Right ventricle myocardium inferior (tissue), 1 donor: ENCODE measurements at regions not wholly inside any gene's neighbourhood (a gene's known extent, or its start where the extent isn't known, plus 50 kb on each side); places are given as distances from the start of the nearest gene placed in this dataset.
"Not testable (repeated sequence)": the region's sequence is repeated elsewhere in the genome, so short reads cannot be mapped to it uniquely, and the experiment has no call there.

Experiments
- ATAC-seq: fragments of 200-7000 bp; cut with Tn5 transposase; one replicate; pipeline ENCODE4 v1.9.1; 2020; ENCODE audit warnings: mild to moderate bottlenecking, moderate library complexity
- DNase-seq: peaks from one replicate; pipeline ENCODE4 v3.0.0; 2021; ENCODE audit errors: missing footprints
- intact Hi-C: fragments of 100-400 bp; cut with DNase I; formaldehyde crosslinking; loops from one replicate; pipeline ENCODE4 v1.11.0; 2022
- donor health status: DM: no; HTN: yes; CAD: no; lungs with severe emphysema.

- ATAC-seq (no peak), DNase-seq (no peak)
- intact Hi-C loops: no loop called here
Observed at GRCh38 chr5:109550077-109550476, 139.7 kb upstream of the MAN2A1 start.

DNA sequence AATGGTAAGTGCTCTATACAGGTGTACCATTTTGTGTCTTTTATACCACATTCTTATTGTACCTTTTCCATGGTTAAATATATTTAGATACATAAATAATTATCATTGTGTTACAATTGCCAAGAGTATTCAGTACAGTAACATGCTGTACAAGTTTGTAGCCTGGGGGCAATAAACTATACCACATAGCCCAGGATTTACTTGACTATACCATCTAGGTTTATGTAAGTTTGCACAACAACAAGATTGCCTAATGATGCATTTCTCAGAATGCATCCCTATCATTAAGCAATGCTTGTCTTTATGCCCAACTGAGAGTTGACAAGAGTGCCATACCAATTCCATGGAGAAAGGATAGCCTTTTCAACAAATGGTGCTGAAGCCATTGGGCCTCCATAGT, 136.7 kb upstream of the PJA2 start:
- intact Hi-C loops: no loop called here
- ATAC-seq: no peak

DNA sequence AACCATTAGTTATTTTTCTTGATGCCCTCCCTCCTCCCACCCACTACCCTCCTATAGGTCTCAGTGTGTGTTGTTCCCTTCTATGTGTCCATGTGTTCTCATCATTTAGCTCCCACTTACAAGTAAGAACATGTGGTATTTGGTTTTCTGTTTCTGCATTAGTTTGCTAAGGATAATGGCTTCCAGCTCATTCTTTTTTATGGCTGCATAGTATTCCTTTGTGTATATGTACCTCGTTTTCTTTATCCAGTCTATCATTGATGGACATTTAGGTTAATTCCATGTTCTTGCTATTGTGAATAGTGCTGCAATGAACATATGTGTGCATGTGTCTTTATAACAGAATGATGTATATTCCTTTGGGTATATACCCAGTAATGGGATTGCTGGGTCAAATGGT, 135.1 kb upstream of the PJA2 start:
- intact Hi-C loops, DNase-seq, ATAC-seq: not testable (repeated sequence)

More for the DNA sequence above, 136.7 kb upstream of the PJA2 start:
- no peak for DNase-seq

GRCh38 chr5:109538692-109539091, 128.9 kb upstream of the PJA2 start:
- DNase-seq, intact Hi-C loops, ATAC-seq: not testable (repeated sequence)

DNA sequence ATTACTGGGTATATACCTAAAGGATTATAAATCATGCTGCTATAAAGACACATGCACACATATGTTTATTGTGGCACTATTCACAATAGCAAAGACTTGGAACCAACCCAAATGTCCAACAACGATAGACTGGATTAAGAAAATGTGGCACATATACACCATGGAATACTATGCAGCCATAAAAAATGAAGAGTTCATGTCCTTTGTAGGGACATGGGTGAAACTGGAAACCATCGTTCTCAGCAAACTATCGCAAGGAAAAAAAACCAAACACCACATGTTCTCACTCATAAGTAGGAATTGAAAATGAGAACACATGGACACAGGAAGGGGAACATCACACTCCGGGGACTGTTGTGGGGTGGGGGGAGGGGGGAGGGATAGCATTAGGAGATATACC, 125.3 kb upstream of the PJA2 start:
- ATAC-seq, DNase-seq, intact Hi-C loops: not testable (repeated sequence)

- ATAC-seq: no peak
- intact Hi-C loops: no loop called here
- DNase-seq: no peak
Observed at GRCh38 chr5:109533751-109534272, 124.0 kb upstream of the PJA2 start.

DNA sequence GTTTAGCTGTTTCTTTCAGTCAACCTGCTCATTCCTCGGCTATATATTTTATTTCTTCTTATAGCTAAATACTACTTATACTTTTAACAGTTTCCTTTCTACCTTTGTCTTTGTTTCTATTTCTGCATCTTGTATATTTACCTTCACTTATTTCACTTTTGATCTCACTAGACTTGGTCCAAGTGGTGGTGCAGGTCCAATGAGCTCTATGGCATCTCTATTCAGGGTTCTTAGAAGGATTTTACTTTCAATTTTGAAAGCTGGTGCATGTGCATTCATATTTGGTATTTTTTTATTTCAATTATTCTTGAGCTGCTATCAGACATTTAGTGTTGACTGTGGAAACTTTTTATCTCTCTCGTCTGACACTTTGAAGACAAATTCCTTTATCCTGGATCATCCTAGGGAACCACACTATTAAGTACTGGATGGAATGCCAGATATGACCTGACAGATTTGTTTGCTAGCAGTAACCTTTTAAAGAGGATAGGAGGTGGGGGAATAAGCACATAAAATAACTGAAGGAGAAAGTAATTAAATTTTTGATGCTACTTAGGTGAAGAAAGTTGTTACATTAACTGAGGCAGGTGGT, 123.1 kb upstream of the PJA2 start:
- intact Hi-C loops: no loop called here
- no peak for DNase-seq
- ATAC-seq: no peak

DNA sequence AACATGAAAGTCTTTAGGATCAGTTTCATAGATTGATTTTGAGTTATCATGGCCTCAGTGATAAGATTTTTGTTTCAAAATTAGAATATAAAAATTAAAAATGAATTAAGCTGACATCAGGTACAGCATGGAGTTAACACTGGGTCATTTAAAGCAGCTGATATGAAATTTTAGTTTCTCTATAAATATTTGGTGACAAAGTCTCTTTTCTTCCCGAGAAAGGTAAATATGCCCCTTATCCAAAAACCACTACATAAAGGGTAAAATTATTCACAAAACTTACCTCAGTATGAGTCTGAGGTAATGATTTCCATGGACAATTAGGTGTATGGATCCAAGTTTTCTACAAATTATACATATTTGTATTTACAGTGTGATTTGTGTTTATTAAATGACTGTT, 121.5 kb upstream of the PJA2 start:
- no peak for DNase-seq
- intact Hi-C loops: no loop called here
- ATAC-seq: no peak

DNA sequence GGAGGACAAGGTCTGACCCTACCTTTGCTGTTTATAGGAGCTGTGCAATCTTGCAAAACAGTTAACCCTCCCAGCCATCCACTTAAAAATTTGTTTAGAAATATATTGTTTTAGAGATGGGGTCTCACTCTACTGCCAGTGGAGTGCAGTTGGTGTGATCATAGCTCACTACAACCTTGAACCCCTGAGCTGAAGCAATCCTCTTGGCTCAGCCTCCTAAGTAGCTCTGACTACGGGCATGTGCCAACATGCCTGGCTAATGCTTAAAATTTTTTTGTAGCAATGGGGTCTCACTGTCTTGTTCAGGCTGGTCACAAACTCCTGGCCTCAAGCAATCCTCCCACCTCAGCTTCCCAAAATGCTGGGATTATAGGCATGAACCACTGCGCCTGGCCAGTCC, 120.2 kb upstream of the PJA2 start:
- intact Hi-C loops: no loop called here
- DNase-seq (no peak), ATAC-seq (no peak)

GRCh38 chr5:109529520-109529919, 119.7 kb upstream of the PJA2 start:
- peak; percentile 69 for ATAC-seq
- intact Hi-C loops: no loop called here
- DNase-seq: peak; percentile 70

DNA sequence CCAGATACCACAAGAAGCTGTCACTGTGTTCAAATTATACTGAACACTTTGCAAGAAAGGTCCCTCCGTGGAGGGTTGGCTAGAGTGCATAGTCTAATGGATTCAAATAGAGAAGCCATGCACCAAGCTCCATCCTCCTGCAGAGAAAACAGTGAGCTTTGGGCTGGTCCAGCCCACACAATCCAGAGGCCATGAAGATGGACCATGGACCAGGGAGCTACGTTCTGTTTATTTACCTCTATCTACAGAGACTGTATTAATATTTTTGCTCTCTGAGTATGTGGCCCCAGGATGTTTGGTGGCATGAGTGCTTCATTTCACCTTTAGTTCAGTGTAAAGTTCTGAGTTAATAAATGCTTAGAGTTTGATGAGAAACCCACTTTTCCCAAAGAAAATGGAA, 114.8 kb upstream of the PJA2 start:
- intact Hi-C loops: no loop called here
- no peak for DNase-seq
- ATAC-seq: no peak

DNA sequence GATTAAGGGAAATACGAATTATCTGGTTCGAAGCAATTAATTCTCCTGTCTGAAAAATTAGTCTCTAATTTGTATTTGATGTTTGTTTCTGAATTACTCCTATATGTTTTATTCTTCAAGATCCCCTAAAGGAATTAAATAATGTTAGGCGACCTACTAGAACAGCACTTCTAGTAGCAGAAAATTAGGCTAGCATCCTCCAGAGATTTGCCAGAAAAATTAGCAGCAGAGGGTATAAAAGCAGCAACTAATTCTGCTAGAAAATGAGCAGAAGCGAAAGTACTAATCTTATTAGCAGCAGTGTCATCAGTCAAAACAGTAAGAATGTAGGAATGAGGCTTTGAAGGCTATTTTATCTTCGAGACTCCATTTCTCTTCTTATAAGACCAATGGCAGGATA, 114.3 kb upstream of the PJA2 start:
- no peak for DNase-seq
- ATAC-seq: no peak
- intact Hi-C loops: no loop called here

GRCh38 chr5:109522404-109522803, 112.6 kb upstream of the PJA2 start:
- DNase-seq: no peak
- intact Hi-C loops: no loop called here
- no peak for ATAC-seq

DNA sequence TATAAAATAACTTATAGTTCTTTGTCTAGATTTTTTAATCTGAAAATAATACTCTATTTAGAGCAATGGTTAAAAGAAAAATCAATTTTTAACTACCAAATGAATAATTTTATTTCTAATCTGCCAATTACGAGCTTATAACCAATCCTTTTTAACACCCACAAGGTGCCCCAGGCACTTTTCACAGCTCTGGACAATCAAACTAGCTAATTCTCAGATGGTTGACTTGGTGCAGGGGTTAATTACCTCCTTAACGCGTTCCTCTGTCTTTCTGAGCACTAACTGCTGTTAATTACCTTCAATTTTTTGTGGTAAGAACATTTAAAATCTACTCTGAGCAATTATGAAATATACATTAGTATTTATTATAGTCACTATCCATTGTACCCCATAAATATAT, 109.6 kb upstream of the PJA2 start:
- no peak for DNase-seq
- no peak for ATAC-seq
- intact Hi-C loops: no loop called here

- ATAC-seq: peak; percentile 46
- no peak for DNase-seq
- intact Hi-C loops: no loop called here
Observed at GRCh38 chr5:109516390-109516789, 106.6 kb upstream of the PJA2 start.

GRCh38 chr5:109511980-109512734, 102.4 kb upstream of the PJA2 start:
- ATAC-seq: no peak

GRCh38 chr5:109506556-109506955, 96.8 kb upstream of the PJA2 start:
- intact Hi-C loops: no loop called here
- ATAC-seq (no peak), DNase-seq (no peak)

More at GRCh38 chr5:109511980-109512734, 102.4 kb upstream of the PJA2 start:
- no peak for DNase-seq
- intact Hi-C loops: no loop called here

DNA sequence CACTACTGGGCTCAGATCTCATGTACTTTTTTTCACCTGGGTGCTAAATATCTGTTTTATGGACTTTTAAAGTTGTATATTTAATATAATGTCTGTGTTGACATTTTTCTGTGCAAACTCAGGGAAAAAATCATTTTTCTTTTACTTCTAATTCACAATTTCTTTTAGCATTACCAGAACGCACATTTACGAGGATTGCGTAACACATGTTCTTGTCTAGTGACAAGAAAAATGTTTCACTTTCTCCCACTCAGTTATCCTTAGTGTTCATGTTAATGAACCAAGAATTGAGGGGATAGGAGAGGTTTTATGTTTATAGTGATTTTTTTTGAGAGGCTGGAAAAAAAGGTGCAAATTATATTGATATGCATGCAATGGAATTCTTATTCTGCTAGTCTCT, 86.3 kb upstream of the PJA2 start:
- intact Hi-C loops: no loop called here
- no peak for ATAC-seq
- DNase-seq: no peak

DNA sequence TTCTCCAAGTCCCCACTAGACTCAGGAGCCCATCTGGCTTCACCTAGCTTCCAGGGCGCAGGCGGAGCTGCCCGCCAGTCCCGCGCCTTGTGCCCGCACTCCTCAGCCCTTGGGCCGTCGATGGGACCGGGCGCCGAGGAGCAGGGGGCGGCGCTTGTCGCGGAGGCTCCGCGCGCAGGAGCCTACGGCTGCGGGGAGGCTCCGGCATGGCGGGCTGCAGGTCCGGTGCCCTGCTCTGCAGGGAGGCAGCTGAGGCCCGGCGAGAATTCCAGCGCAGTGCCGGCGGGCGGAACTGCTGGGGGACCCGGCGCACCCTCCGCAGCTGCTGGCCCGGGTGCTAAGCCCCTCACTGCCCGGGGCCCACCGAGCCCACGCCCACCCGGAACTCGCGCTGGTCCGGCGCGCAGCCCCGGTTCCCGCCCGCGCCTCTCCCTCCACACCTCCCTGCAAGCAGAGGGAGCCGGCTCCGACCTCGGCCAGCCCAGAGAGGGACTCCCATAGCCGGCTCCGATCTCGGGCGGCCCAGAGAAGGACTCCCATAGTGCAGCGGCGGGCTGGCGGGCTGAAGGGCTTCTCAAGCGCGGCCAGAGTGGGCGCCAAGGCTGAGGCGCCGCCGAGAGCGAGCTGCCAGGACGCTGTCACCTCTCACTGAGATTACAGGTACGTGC, 78.1 kb upstream of the PJA2 start:
- DNase-seq (no peak), ATAC-seq (no peak)
- intact Hi-C loops: loop anchor here (10.0 kb wide), 1 partner anchor 307 kb away; no protein-coding TSS in a partner anchor
